ENCODE measurements at regions not wholly inside any gene's neighbourhood (a gene's known extent, or its start where the extent isn't known, plus 50 kb on each side); places are given as distances from the start of the nearest gene placed in this dataset.
"Not testable (repeated sequence)": the region's sequence is repeated elsewhere in the genome, so short reads cannot be mapped to it uniquely, and the experiment has no call there.

DNA sequence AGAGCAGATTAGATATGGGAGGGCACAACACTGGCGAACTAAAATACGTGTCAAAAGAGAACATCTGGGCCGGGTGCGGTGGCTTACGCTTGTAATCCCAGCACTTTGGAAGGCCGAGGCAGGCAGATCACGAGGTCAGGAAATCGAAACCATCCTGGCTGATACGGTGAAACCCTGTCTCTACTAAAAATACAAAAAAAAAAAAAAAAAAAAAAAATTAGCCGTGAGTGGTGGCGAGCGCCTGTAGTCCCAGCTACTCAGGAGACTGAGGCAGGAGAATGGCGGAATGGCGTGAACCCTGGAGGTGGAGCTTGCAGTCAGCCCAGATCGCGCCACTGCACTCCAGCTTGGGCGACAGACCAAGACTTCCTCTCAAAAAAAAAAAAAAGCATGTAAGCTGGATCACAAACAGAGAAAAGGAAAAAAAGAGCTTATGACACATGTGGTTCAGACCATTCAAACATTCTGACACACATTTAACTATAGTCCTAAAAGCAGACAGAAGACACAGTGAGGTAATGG is 1716.9 kb downstream of the SI start:
- not testable (repeated sequence) for DNase-seq

DNA sequence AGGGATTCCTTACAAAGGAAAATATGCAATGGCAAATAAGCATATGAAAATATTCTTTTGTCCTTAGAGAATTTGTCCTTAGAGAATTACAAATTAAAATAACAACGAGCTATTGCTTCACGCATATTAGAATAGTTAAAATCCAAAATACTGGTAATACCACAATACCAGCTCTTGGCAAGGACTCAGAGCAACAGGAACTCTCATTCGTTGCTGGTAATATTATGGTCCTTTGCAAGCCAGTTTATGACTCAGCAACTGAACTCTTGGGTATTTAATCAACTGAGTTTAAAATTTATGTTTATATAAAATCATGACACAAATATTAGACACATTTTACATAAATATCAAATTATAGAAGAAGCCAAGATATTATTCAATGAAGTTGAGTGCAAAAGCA is 1730.4 kb downstream of the SI start:
- no peak for DNase-seq

DNA sequence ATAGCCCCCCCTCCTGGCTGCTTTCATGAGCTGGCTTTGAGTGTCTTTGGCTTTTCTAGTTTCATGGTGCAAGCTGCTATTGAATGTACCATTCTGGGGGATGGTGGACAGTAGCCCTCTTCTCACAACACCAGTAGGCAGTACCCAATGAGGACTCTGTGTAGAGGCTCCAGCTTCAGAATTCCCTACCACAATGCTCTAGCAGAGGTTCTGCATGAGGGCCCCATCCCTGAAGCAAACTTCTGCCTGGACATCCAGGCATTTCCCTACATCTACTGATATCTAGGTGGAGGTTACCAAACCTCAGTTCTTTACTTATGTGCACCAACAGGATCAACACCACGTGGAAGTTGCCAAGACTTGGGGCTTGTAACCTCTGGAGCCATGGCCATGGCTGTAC is 1742.9 kb downstream of the SI start:
- no peak for DNase-seq

DNA sequence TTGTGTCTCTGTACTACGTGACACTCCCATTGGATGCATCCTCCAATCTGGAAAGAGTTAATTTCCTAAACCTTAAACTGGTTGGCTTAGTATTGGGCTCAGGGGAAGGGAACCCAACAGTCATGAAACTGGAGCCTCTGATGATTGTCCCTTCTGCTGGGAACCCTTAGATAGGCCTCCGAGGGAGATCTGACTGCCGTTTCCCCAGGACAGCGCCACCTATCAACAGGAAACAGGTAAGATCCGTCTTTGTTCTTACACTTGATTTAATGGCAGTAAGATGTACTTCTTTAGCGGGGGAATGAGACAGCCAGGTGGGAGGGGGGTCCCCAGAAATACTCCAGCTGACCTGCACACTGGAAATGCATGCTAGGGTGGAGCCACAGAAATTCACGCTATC is 1749.6 kb downstream of the SI start:
- no peak for DNase-seq

DNA sequence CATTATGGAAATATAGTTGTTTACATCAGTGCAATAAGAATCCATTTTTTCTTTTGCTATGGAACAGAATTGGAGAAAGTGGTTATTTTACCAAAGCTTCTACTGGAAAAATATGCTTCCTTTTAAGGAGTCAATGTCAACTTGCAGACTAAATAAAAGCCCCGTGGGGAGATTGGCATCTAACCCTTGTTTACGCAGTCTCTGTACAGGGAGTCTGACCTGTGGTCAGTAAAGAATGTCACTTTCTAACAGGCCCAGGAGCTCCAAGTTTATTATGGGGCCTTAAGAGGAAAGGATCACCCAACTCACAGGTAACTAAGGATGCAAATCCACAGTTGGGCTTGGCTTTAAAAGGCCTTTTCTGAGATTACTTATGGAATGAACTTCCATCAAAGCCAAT is 1751.2 kb downstream of the SI start:
- DNase-seq: no peak

DNA sequence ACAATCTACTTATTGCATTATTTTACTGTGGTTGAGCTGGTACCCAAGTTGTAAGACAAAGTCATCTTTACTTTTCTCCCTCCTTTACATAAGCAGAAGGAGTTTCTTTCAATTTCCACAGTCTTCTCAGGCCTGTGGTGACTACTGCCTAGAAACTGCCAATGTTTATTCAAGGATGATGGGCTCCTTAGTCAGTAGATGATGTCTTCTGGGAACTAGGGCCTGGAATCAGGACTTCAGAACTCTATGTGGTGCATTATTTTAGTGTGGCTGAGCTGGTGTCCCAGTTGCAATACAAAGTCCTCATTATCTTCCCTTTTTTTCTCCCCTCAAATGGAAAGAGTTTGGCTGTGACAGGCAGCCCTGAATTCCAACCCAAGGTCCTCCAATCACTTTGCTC is 1762.5 kb downstream of the SI start:
- no peak for DNase-seq

DNA sequence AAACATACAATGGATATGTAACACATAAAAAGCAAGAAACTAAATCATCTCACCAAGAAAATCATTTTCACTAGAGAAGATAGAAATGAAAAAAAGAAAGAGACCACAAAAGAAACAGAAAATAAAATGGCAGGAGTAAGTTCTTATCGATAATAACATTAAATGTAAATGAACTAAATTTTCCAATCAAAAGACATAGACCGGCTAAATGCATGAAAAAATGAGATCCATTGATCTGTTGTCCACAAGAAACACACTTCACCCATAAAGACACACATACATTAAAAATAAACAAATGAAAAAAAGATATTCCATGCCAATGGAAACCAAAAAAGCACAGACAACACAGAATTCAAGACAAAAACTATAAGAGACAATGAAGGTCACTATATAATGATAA is 1771.9 kb downstream of the SI start:
- no peak for DNase-seq

DNA sequence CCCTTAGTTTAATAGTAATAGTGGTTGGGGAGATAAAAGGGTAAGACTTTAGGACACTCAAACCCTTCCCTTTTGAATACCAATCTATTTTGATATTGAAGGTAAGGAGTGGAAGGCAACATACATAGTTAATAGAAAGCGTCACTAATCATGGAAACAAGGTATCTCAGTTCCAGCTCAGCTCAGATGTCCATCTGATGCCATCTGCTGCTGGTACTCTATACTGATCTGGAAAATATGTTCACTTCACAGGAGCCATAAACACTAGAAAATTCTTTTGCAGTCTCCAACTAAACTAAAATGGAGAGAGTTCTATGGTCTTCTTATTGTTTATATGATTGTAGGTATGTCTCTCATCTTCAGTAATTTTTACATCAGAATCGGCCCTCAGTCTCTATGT is 1777.1 kb downstream of the OTOL1 start:
- DNase-seq: no peak

DNA sequence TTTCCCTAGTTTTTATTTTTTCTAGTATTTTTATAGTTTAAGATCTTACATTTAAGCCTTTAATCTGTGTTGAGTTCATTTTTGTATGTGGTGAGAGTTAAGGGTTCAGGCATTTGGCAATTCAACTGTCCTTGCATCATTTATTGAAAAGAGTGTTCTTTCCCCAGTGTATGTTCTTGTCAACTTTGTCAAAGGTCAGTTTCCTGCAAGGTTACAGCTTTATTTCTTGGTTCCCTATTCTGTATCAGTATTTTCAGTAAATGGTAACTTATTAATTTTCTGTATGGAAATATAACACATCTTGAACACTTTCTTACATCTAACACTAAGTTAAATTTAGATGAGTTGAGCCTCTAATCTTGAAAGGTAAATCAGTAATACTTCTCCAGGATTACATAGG is 1770.1 kb downstream of the OTOL1 start:
- no peak for DNase-seq

DNA sequence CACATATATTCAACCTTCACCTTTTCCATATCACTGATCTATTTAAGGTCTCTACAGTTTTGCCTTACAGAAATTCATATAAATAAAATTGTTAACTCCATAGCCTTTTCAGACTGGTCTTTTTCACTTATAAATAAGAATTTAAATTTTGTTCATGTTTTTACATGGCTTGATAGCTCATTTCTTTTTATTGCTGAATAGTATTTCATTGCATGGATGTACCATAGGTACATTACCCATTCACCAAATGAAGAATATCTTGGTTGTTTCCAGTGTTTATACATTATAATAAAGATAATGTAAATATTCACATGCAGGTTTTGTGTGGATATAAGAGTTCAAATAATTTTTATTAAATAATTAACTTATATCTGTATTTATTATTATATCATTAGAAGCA is 1765.0 kb downstream of the OTOL1 start:
- no peak for DNase-seq

DNA sequence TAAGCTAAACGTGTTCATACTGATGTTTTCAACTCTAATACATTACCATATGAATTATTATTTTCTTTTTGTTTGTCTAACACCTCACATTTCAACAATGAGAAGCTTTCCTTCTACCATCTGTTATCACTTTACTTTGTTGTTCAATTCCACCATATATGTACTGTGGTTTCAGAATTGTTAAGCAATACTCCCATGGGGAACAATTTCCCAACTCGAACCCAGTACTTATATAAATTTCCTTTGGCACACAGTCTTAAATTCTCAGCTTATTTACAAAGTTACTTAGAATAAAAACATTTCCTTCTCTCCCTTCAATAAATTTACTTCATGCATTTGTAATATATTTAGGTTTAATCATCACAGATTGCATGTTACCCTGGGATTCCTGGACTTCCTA is 1764.4 kb downstream of the OTOL1 start:
- no peak for DNase-seq

DNA sequence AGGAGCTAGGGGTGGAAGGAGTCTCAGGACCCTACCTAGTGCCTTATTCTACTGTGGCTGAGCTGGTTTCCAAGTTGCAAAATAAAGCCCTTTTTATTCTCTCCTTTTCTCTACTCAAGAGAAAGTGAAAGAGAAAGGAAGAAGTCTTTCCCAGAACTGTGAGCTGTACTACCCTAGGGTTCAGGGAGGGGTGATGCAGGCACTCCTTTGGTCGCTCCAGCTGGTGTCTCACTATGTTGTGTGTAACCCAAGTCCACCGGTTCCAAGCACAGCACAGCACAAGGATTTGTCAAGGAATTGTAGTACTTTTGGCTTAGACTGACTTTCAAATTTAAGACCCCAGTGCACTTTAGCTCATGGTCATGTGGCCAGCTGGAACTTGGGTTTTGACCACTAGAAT is 1721.7 kb downstream of the OTOL1 start:
- DNase-seq: no peak

DNA sequence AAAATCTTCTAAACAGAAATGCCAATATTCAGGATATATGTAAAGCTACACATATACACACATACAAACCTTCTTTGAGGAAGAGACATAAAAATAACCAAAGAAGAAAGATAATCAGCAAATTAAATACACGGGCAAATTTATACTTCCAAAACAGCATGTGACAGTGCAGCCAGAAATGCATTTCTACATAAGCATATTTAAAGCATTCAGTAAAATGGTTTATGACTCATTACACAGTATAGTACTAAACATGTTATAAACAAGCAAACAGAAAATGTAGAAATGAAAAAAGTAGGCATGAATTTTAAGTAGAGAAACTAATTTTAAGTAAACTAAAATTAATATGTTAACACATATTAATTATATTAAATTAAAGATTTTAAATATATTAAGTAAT is 1717.2 kb downstream of the OTOL1 start:
- DNase-seq: no peak

DNA sequence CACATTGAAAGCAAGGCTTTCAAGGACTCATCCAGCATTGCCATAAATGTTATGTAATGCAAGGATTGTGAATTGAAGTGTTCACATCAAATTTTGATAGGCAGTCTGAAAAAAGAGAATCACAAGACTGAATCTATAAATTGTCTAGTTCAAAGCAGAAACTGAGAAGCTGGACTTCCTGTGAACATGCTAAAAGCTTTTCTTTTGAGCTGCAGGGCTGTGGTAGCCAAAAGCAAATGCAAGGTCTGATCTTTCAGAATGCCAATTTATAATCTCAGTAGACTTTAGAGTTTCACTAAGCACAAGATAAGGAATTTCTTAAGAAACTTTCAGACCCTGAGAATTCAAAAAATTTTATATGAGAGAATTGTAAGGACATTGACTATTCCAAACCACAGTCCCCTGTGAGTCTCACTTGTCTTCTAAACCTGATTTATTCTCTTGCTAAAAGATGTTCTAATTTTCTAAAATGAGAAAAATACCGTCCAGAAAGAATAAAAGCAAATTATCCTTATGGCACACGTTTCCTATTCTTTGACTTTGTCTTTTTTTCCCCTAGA is 1700.3 kb downstream of the OTOL1 start:
- DNase-seq: no peak

DNA sequence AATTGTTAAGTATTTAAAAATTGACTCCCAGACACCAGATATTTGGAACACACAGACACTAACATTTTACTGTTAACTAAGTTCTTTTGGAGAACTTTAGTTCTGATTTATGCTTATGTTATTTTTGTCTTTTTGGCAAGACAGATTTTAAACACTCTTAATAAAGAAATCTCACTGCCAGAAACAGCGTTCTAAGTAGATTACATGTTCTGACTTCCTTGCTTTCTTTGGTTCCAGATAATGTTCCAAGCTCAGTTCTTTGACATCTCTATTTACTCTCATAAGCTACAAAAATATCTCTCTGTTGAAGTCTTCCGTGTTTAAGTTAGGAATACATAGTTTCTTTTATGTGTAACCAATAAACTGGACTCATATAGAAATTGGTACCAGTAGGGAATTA is 1699.6 kb downstream of the OTOL1 start:
- DNase-seq: no peak

DNA sequence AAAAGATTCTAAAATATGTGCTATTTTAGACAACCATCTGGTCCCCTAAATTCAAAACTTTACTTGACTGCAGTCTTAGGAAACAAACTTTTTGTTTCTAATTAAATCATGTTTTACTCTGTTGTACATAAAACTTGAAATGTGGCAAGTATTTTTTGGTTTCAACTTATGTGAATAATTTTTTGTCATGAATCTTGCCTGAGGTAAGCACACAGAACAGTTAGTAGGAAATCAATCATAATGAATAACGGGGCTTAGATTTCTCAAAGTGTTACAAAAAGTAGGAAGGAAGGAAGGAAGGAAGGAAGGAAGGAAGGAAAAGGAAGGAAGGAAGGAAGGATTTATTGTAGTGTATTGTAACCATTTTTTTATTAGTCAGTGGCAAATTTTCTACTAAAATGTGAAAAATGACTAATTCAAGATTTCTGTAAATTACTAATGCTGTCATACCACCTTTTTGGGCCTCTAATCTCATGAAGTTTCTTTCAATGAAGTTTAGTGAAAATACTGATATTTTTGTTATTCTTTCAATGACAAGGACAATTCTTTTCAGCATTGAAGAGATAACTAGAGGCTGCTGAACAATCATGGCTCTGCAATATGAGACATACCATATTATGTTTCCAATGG is 1689.2 kb downstream of the OTOL1 start:
- no peak for DNase-seq

DNA sequence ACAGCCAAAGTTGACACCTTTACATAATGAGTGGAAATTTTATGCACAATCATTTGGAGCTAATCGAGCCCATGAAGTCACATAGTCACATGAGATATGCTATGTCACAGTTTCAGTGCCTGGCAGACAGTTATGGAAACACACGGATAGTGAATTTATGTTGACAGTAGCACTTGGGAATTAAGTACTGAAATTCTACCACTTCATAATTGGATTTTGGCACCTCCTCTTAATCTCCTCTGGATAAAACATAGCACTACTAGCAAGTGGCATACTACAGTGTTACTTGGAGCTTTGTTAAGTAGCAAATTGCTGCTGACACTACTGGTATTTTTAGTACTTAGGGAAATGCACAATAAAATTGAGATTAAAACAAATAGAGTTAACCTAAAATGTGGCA is 1679.4 kb downstream of the OTOL1 start:
- no peak for DNase-seq

DNA sequence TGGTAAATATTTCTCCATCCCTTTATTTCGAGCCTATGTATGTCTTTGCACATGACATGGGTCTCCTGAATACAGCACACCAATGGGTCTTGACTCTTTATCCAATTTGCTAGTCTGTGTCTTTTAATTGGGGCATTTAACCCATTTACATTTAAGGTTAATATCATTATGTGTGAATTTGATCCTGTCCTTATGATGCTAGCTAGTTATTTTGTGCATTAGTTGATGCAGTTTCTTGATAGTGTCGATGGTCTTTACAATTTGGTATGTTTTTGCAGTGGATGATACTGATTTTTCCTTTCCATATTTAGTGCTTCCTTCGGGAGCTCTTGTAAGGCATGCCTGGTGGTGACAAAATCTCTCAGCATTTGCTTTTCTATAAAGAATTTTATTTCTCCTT is 1675.9 kb downstream of the OTOL1 start:
- not testable (repeated sequence) for DNase-seq

DNA sequence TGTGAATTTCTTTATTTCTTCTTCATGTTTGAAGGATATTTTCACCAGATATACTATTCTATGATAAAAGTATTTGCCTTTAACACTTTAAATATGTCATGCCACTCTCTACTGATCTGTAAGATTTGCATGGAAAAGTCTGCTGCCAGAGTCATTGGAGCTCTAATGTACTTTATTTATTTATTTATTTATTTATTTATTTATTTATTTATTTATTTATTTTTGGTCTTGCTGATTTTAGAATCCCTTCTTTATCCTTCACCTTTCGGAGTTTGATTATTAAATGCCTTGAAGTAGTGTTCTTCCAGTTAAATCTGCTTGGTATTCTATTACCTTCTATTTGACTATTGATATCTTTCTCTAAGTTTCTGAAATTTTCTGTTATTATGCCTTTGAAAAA is 1669.6 kb downstream of the OTOL1 start:
- no peak for DNase-seq

DNA sequence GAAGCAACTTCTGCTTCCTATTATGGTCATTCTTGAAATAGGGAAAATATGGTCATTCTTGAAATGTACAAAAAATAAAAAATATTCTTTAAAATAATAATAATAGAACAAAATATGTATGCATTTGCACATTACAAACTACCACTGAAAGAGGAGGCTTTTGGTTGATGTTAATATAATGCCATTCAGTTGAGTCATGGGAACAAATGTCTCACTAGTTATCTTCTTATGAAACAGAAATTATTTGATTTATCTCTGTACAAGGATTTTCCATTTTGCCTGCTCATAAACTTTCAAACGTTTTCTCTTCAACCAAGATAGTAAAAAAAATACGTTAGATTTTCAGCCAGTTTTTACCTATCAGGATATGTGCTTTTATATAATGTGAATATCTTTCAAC is 1662.7 kb downstream of the OTOL1 start:
- no peak for DNase-seq

DNA sequence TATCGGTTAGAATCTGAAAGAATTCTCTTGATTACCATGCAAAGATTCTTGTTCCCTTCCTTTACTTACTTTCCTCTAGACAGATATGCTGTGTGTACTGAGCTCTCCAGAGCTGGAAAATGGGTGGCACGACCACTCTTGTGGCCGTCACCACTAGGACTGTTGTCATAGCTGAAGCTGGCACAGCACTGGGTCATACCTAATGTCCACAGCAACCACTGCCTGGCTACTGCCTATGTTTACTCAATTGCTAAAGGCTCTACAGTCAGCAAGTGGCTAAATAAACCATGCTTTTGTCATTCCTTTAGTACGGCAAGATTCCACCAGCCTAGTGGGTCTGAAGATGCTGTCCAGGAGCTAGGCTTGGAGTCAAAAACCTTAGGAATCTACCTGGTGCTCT is 1643.0 kb downstream of the OTOL1 start:
- DNase-seq: no peak

DNA sequence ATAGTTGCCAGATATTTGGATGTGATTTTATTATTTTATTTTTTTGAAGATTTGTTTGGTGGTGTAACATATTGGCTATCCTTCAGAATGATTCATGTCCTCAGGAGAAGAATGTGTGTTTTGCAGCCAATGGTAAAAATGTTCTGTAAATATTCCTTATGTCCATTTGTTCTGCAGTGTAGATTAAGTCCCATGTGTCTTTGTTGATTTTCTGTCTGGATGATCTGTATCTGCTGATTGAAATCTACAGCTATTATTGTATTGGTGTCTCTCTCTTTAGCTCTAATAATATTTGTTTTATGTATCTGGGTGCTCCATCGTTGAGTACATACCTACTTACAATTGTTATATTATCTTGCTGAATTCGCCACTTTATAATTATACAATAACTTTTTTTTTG is 1641.7 kb downstream of the OTOL1 start:
- DNase-seq: no peak

DNA sequence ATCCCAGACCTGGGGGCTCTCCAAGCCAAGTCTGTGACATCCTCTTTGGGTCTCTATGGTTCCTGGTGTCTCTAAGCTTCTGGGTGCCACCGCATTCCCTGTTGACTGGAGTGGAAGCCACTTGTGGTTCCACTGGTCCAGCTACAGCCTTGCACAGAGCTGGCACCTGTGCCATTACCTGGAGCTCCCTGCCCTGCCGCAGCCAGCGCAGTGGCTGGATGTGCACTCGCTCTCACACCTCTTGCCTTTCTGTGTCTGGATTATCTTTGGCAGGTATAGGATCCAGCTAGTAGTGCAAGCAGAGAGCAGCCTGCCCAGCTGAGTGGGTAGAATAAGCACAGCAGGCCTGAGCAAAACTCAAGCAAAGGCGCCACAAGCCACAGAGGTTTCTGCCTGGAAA is 1635.5 kb downstream of the OTOL1 start:
- no peak for DNase-seq

DNA sequence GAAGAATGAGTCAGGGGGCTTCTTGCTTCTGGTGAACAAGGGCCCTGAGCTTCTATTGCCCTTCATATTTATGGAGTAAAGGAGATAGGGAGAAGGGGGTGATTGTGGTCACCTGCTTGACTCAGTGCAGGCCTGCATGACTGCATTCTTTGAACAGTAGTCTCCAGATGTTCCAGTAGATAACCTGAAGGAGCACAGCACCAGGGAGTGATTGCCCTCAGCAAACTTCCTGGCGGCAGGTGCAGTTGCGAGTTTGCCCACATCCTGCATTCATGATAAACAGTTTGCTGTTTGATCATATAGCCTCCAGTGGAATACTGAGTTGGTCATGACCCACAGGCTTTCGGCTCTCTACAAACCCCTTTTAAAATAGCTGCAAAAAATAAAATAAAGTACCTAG is 1632.7 kb downstream of the OTOL1 start:
- no peak for DNase-seq

DNA sequence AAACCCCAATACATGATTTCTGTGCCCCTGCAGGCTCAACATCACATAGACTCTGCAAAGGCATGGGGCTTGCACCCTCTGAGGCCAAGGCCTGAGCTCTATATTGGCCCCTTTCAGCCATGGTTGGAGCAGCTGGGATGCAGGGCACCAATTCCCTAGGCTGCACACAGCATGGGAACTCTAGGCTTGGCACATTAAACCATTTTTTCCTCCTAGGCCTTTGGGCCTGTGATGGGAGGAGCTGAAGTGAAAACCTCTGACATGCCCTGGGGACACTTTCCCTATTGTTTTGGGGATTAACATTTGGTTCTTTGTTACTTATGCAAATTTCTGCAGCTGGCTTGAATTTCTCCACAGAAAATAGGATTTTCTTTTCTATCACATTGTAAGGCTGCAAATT is 1629.5 kb downstream of the OTOL1 start:
- no peak for DNase-seq
